Mesendoderm (in vitro differentiated cells): ENCODE measurements at regions not wholly inside any gene's neighbourhood (a gene's known extent, or its start where the extent isn't known, plus 50 kb on each side); places are given as distances from the start of the nearest gene placed in this dataset.

Experiments used
- DNase-seq: peaks from one replicate; pipeline ENCODE4 v3.0.0; 2013
- H2AK5ac ChIP-seq: 2 replicates; pipeline ENCODE4 v1.6.1; 2013; ENCODE audit warnings: low read length, inconsistent platforms
- H2BK120ac ChIP-seq: 2 replicates; pipeline ENCODE4 v1.6.1; 2013; ENCODE audit warnings: low read depth, mild to moderate bottlenecking, low read length, moderate library complexity, mixed read lengths
- H2BK15ac ChIP-seq: replicated peaks from 2 replicates; pipeline ENCODE4 v1.6.1; 2013; ENCODE audit warnings: low read depth, mild to moderate bottlenecking, moderate library complexity
- H2BK5ac ChIP-seq: 2 replicates; pipeline ENCODE4 v1.6.1; 2013; ENCODE audit warnings: low read length, inconsistent platforms
- H3K18ac ChIP-seq: 2 replicates; pipeline ENCODE4 v1.6.1; 2013; ENCODE audit warnings: mild to moderate bottlenecking, low read length, mixed read lengths
- H3K23ac ChIP-seq: one replicate; pipeline ENCODE4 v1.6.1; 2013; ENCODE audit warnings: low read length
- H3K27ac ChIP-seq: 2 replicates; pipeline ENCODE4 v1.5.1; 2013; ENCODE audit warnings: low read depth, mild to moderate bottlenecking, inconsistent platforms, low read length, moderate library complexity
- H3K27me3 ChIP-seq: 2 replicates; pipeline ENCODE4 v1.6.1; 2013; ENCODE audit warnings: low read length, control low read depth, mild to moderate bottlenecking, inconsistent platforms; ENCODE audit not compliant: insufficient read depth, poor library complexity
- H3K36me3 ChIP-seq: 2 replicates; pipeline ENCODE4 v1.6.1; 2013; ENCODE audit warnings: low read length, inconsistent platforms; ENCODE audit not compliant: control insufficient read depth, insufficient read depth
- H3K4ac ChIP-seq: one replicate; pipeline ENCODE4 v1.6.1; 2013; ENCODE audit warnings: low read depth, mild to moderate bottlenecking, low read length, moderate library complexity
- H3K4me1 ChIP-seq: 2 replicates; pipeline ENCODE4 v1.6.1; 2013; ENCODE audit warnings: low read depth, low read length, inconsistent platforms; ENCODE audit not compliant: control insufficient read depth
- H3K4me2 ChIP-seq: 2 replicates; pipeline ENCODE4 v1.6.1; 2013; ENCODE audit warnings: low read length
- H3K4me3 ChIP-seq: 2 replicates; pipeline ENCODE4 v1.5.1; 2013; ENCODE audit warnings: mild to moderate bottlenecking, low read length
- H3K56ac ChIP-seq: one replicate; pipeline ENCODE4 v1.6.1; 2013; ENCODE audit warnings: low read length
- H3K79me1 ChIP-seq: 2 replicates; pipeline ENCODE4 v1.6.1; 2013; ENCODE audit warnings: low read length, inconsistent platforms
- H3K79me2 ChIP-seq: 2 replicates; pipeline ENCODE4 v1.6.1; 2013; ENCODE audit warnings: mild to moderate bottlenecking, low read length; ENCODE audit not compliant: control insufficient read depth, insufficient read depth
- H3K9ac ChIP-seq: 2 replicates; pipeline ENCODE4 v1.6.1; 2013; ENCODE audit warnings: low read length, inconsistent platforms
- H4K5ac ChIP-seq: one replicate; pipeline ENCODE4 v1.6.1; 2013; ENCODE audit warnings: low read length
- H4K8ac ChIP-seq: one replicate; pipeline ENCODE4 v1.6.1; 2013; ENCODE audit warnings: low read depth, mild to moderate bottlenecking, control low read depth, low read length, moderate library complexity

DNA sequence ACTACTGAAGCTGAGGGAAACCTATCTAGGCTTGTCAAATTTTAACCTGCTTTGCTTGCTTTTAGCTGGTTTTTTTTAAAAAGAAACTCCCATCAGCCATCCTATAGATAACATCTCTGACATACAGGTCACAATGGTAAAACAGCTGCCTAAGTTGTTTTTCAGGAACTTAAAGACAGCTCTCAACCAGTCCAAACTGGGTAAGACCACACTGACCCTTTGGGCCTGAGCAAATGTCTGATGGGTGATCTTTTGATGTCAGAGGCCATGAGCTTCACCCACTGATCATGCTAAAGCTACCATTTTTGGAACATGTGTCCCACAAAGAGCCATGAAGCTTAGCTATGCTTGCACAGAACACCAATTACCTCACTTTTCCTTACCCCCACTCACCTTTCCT lies 50.0 kb upstream of the TANC1 start:
- Histone ChIP-seq H2BK120ac (no peak overlapping the region), H3K79me2 (no peaks in the 10 kb centered on the region)
- no peak for DNase-seq

More for the DNA sequence above, 50.0 kb upstream of the TANC1 start:
- H3K4me2 ChIP-seq: no peak overlapping the region
- H3K4me1 ChIP-seq: no peaks in the 10 kb centered on the region
- H3K79me1 ChIP-seq: no peaks in the 10 kb centered on the region
- no peak overlapping the region for H3K9ac ChIP-seq
- no peak overlapping the region for H3K56ac ChIP-seq
- no peak overlapping the region for H3K27ac ChIP-seq
- H3K4ac ChIP-seq: no peak overlapping the region
- H4K8ac ChIP-seq: no peak overlapping the region
- no peak overlapping the region for H2AK5ac ChIP-seq
- no peaks in the 10 kb centered on the region for H3K36me3 ChIP-seq
- H2BK5ac ChIP-seq: no peak overlapping the region
- no peak overlapping the region for H3K4me3 ChIP-seq
- H3K23ac ChIP-seq: no peak overlapping the region
- H2BK15ac ChIP-seq: no peak overlapping the region
- no peaks in the 10 kb centered on the region for H3K27me3 ChIP-seq
- H3K18ac ChIP-seq: no peak overlapping the region
- H4K5ac ChIP-seq: no peak overlapping the region
